Right atrium auricular region (tissue), 2 donors: ENCODE measurements at regions not wholly inside any gene's neighbourhood (a gene's known extent, or its start where the extent isn't known, plus 50 kb on each side); places are given as distances from the start of the nearest gene placed in this dataset.
A peak's percentile ranks its signal among the peaks of the same experiment; 100 is the strongest.

Experiments
- DNase-seq: peaks from one replicate; pipeline ENCODE4 v3.0.0-alpha.2; 2019; ENCODE audit warnings: low spot score
- H3K27ac ChIP-seq, 2 donors: fragments of 200-600 bp; sonication (generic); 1 replicate in 1 of 2; 2 replicates in 1 of 2; pipeline ENCODE4 v1.5.1; 2016 to 2019
- H3K27me3 ChIP-seq, 2 donors: fragments of 200-600 bp; sonication (generic); one replicate each; pipeline versions ENCODE4 v1.5.1 to v1.6.0; 2017 to 2019
- H3K36me3 ChIP-seq: fragments of 200-600 bp; sonication (generic); one replicate; pipeline ENCODE4 v1.5.1; 2016
- H3K4me1 ChIP-seq, 2 donors: fragments of 200-600 bp; sonication (generic); one replicate each; pipeline versions ENCODE4 v1.5.1 to v1.6.0; 2017 to 2019
- H3K4me3 ChIP-seq, 2 donors: fragments of 200-600 bp; sonication (generic); 1 replicate in 1 of 2; 2 replicates in 1 of 2; pipeline ENCODE4 v1.5.1; 2017 to 2019; ENCODE audit warnings: mild to moderate bottlenecking in 1 of 2, moderate library complexity in 1 of 2
- H3K9me3 ChIP-seq, 2 donors: fragments of 200-600 bp; sonication (generic); one replicate each; pipeline ENCODE4 v1.5.1; 2019
- TF ChIP-seq, protein P1 (sequence below), 2 donors: fragments of 200-600 bp; sonication (generic); IDR thresholded peaks; one replicate each; pipeline ENCODE4 v1.5.1; 2019; ENCODE audit warnings: antibody characterized with exemption in 2 of 2

DNA sequence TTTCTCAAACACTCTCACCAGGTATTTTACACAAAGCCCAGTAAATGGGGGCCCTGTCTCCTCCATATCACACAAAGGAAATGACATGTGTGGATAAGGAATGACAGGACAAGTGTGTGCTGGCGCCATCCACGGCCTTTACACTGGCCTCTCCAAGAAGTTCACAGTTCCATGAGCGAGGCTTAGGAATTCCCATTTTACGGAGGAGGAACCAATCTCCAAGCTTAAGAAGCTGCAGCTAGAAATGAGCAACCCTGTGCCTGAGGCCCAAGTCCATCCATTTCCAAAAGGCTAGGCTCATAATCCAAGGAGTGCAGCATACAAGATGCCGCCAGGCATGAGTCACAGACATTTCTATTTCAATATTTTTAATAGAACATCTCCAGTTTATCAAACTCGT is 203.4 kb downstream of the AUH start:
- DNase-seq, result no peak
- Histone ChIP-seq H3K9me3 (no peaks in the 10 kb centered on the region), H3K4me1 (peaks cover 0 to 36% of the 10 kb centered on the region in 2 donors), H3K27ac (no peak overlapping the region), H3K4me3 (no peak overlapping the region), H3K27me3 (no peaks in the 10 kb centered on the region), H3K36me3 (no peaks in the 10 kb centered on the region)
- TF ChIP-seq, protein P1, sequence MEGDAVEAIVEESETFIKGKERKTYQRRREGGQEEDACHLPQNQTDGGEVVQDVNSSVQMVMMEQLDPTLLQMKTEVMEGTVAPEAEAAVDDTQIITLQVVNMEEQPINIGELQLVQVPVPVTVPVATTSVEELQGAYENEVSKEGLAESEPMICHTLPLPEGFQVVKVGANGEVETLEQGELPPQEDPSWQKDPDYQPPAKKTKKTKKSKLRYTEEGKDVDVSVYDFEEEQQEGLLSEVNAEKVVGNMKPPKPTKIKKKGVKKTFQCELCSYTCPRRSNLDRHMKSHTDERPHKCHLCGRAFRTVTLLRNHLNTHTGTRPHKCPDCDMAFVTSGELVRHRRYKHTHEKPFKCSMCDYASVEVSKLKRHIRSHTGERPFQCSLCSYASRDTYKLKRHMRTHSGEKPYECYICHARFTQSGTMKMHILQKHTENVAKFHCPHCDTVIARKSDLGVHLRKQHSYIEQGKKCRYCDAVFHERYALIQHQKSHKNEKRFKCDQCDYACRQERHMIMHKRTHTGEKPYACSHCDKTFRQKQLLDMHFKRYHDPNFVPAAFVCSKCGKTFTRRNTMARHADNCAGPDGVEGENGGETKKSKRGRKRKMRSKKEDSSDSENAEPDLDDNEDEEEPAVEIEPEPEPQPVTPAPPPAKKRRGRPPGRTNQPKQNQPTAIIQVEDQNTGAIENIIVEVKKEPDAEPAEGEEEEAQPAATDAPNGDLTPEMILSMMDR (IDR thresholded peaks at IDR 0.05), result no peak

DNA sequence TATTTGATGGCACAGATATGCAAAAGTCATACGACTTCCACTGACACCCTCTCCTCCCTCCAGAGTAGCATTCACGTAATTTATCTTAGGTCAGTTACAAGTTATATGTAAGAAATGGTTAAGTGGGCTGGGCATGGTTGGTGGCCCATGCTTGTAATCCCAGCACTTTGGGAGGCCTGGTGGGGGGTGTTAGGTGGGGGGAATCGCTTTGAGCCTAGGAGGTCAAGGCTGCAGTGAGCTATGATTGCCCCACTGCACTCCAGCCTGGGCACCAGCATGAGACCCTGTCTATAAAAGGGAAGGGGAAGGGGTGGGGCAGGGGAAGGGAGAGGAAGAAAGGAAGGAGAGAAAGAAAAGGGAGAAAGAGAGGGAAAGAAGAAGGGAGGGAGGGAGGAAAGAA is 202.8 kb downstream of the AUH start:
- no peak for DNase-seq
- Histone ChIP-seq H3K4me1 (peaks cover 0 to 42% of the 10 kb centered on the region in 2 donors), H3K27me3 (no peaks in the 10 kb centered on the region), H3K27ac (no peak overlapping the region), H3K36me3 (no peaks in the 10 kb centered on the region), H3K4me3 (no peak overlapping the region), H3K9me3 (no peaks in the 10 kb centered on the region)
- TF ChIP-seq, protein P1 (IDR thresholded peaks at IDR 0.05), result no peak

DNA sequence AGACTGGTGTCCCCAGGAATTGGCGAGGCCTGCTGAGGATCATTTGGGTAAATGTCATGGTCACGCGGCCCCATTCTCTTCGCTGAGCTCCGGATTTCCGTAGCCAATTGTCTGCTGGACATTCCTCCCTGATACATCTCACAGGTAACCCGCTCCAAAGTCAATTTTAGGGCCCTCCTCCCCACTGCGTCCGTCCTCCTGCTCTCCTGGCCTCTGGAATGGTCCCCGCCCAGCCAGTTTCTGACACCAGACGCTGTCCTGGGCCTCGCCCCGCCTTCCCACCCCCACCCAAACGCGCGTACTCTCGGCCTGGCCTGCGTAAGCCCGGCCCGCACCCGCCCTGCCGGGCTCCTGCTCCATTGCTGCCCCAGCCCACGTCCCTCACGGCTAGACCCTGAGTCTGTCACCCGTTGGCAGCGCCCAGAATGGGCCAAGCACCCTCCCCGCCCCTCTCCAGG is 202.0 kb downstream of the AUH start:
- Histone ChIP-seq H3K27me3 (no peaks in the 10 kb centered on the region), H3K4me1 (peaks cover 0 to 46% of the 10 kb centered on the region in 2 donors), H3K27ac (peak overlapping the region; percentile 20 to 76), H3K36me3 (no peaks in the 10 kb centered on the region), H3K9me3 (no peaks in the 10 kb centered on the region), H3K4me3 (peak overlapping the region; percentile 8 to 38)
- TF ChIP-seq, protein P1 (IDR thresholded peaks at IDR 0.05), result no peak
- DNase-seq, result peak; percentile 64

DNA sequence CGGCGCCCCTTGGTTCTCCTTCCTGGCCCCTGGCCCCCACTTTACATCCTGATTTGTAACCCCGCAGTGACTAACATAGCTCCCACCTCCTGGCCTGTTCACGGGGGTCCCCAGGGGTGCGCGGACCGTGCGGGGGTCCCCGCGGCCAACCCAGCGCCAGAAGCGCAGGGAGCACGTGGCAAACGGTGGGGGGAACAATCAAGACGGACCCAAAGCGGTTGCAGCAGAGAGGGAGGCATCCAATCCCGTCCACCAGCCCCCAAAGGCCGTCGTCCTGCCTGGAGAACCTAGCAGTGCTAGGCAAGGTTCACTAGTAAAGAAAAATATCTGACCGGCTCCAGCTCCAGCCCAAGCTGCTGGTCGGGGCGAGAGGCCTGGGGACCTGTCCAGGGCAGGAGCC is 201.5 kb downstream of the AUH start:
- DNase-seq, result peak; percentile 58
- no peaks in the 10 kb centered on the region for H3K9me3 ChIP-seq
- H3K4me3 ChIP-seq, result peak overlapping the region; percentile 8 to 38
- peak overlapping the region; percentile 20 to 76 for H3K27ac ChIP-seq
- H3K4me1 ChIP-seq, result peaks cover 0 to 45% of the 10 kb centered on the region in 2 donors
- TF ChIP-seq, protein P1 (IDR thresholded peaks at IDR 0.05), result no peak
- no peaks in the 10 kb centered on the region for H3K36me3 ChIP-seq
- no peaks in the 10 kb centered on the region for H3K27me3 ChIP-seq

DNA sequence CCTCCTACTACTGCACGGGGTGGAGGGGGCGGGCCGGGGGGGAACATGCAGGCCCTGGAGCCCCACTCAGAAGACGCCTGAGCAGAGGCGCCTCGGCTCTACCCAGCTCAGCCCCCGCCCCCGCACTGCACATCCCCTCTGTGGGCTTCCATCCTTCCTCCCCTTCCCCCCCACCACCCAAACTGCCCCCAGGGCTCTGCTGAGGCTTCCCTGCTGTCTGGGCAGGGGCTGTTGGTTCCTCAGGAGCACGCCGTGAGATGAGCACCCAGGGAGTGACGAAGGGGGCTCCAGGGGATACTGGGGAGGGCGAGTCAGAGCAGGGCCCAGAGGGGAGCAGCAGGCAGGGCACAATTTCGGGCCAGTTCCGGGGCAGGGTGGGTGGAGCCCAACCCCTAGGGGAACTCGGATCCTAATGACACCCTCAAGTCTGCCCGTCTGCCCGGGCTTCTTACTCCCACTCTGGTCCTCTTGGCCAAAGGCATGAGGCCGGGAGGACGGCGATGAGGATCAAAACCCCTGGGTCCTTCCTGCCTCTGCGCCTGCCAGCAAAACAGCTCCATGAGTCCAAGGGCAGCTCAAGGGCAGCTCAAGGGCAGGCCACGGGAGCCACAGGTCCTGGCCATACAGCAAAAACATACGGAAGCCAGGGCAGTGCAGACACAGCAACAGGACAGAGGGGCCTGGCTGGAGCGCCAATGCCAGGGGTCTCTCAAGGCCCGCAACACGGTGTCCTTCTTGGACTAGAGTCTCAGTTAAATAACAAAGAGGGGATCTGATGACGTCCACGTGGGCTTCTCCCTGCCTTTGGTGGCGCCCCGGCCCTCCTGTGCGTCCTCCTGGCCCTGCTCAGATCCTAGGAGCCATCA is 200.9 kb downstream of the AUH start:
- Histone ChIP-seq H3K4me3 (no peak overlapping the region), H3K4me1 (peaks cover 0 to 44% of the 10 kb centered on the region in 2 donors), H3K36me3 (no peaks in the 10 kb centered on the region), H3K9me3 (no peaks in the 10 kb centered on the region), H3K27me3 (no peaks in the 10 kb centered on the region), H3K27ac (peak overlapping the region in 1 of 2 donors; percentile 76)
- TF ChIP-seq, protein P1 (IDR thresholded peaks at IDR 0.05), result no peak
- DNase-seq, result peak; percentile 52
